HepG2 (cell line): ENCODE measurements at regions not wholly inside any gene's neighbourhood (a gene's known extent, or its start where the extent isn't known, plus 50 kb on each side); places are given as distances from the start of the nearest gene placed in this dataset.

Experiments used
- AHDC1 ChIP-seq: sonication (generic); formaldehyde crosslinking; IDR thresholded peaks from 2 replicates; pipeline ENCODE4 v1.5.1; 2020; ENCODE audit warnings: mild to moderate bottlenecking, missing genetic modification reagents, borderline replicate concordance
- BCL6 ChIP-seq: IDR thresholded peaks from 2 replicates; pipeline ENCODE4 v1.6.1; 2016; ENCODE audit warnings: missing genetic modification reagents, missing compliant biosample characterization
- ETV5 ChIP-seq: IDR thresholded peaks from 2 replicates; pipeline ENCODE4 v1.6.1; 2018; ENCODE audit warnings: missing biosample characterization, missing genetic modification reagents, inconsistent platforms, borderline replicate concordance
- HDAC2 ChIP-seq: sonication (generic); formaldehyde crosslinking; IDR thresholded peaks from 2 replicates; pipeline ENCODE4 v1.4.0; 2020; ENCODE audit warnings: missing genetic modification reagents
- HIC2 ChIP-seq: sonication (generic); formaldehyde crosslinking; IDR thresholded peaks from 2 replicates; pipeline ENCODE4 v1.9.0; 2022; ENCODE audit warnings: low read depth, missing genetic modification reagents
- HOXA3 ChIP-seq: sonication (generic); formaldehyde crosslinking; IDR thresholded peaks from 2 replicates; pipeline ENCODE4 v1.5.0; 2020; ENCODE audit warnings: missing genetic modification reagents
- KDM5A ChIP-seq: fragments of 200-600 bp; sonication (generic); IDR thresholded peaks from 2 replicates; pipeline ENCODE4 v1.7.0; 2018; ENCODE audit warnings: antibody characterized with exemption, mild to moderate bottlenecking, low read length, borderline replicate concordance
- LBX2 ChIP-seq: sonication (generic); formaldehyde crosslinking; IDR thresholded peaks from 2 replicates; pipeline ENCODE4 v1.5.0; 2020; ENCODE audit warnings: missing genetic modification reagents, mild to moderate bottlenecking, borderline replicate concordance
- NR2F2 ChIP-seq: IDR thresholded peaks from 2 replicates; pipeline ENCODE4 v1.6.1; 2012; ENCODE audit warnings: low read depth, inconsistent platforms, borderline replicate concordance
- TARDBP ChIP-seq: sonication (generic); formaldehyde crosslinking; IDR thresholded peaks from 2 replicates; pipeline ENCODE4 v1.8.0; 2022; ENCODE audit warnings: mild to moderate bottlenecking, missing genetic modification reagents
- ZNF350 ChIP-seq: sonication (generic); formaldehyde crosslinking; IDR thresholded peaks from 2 replicates; pipeline ENCODE4 v1.4.0; 2020; ENCODE audit warnings: mild to moderate bottlenecking, low read depth, missing genetic modification reagents, borderline replicate concordance
- ZNF570 ChIP-seq: sonication (generic); formaldehyde crosslinking; IDR thresholded peaks from 2 replicates; pipeline ENCODE4 v1.4.0; 2020; ENCODE audit warnings: mild to moderate bottlenecking, missing genetic modification reagents, borderline replicate concordance
- ZNF720 ChIP-seq: sonication (generic); formaldehyde crosslinking; IDR thresholded peaks from 2 replicates; pipeline ENCODE4 v1.4.0; 2020; ENCODE audit warnings: missing genetic modification reagents
- ZNF766 ChIP-seq: sonication (generic); formaldehyde crosslinking; IDR thresholded peaks from 2 replicates; pipeline ENCODE4 v1.5.0; 2020; ENCODE audit warnings: missing genetic modification reagents, borderline replicate concordance
- ZSCAN25 ChIP-seq: sonication (generic); formaldehyde crosslinking; IDR thresholded peaks from 2 replicates; pipeline ENCODE4 v1.8.0; 2022; ENCODE audit warnings: mild to moderate bottlenecking, missing genetic modification reagents
- TF ChIP-seq, protein P1 (sequence below): IDR thresholded peaks from 2 replicates; pipeline ENCODE4 v1.6.1; 2016
- TF ChIP-seq, protein P2 (sequence below): IDR thresholded peaks from 2 replicates; pipeline ENCODE4 v1.6.1; 2018; ENCODE audit warnings: missing genetic modification reagents, mild to moderate bottlenecking, missing compliant biosample characterization

GRCh38 chr12:115437061-115437567 lies 753.1 kb upstream of the TBX3 start (continued):
- TF ChIP-seq BCL6 (CRISPR knock-in tag) (peak; percentile 85), ZSCAN25 (CRISPR knock-in tag) (peak; percentile 73; the same call in 1 of the 2 replicates), ZNF570 (no peak), NR2F2 (peak; percentile 73), LBX2 (CRISPR knock-in tag) (no peak), HOXA3 (CRISPR knock-in tag) (0 out of 2 replicates have a peak, but pooled peaks have one; percentile 21), KDM5A (no peak), HDAC2 (CRISPR knock-in tag) (peak; percentile 52; the same call in 1 of the 2 replicates), ZNF766 (CRISPR knock-in tag) (no peak), TARDBP (CRISPR knock-in tag) (peak; percentile 39; the same call in 1 of the 2 replicates), ZNF720 (CRISPR knock-in tag) (no peak), AHDC1 (peak; percentile 51; the same call in 1 of the 2 replicates), HIC2 (CRISPR knock-in tag) (peak; percentile 56; the same call in 1 of the 2 replicates), ZNF350 (CRISPR knock-in tag) (peak; percentile 64; the same call in 1 of the 2 replicates), ETV5 (CRISPR knock-in tag) (peak; percentile 71; the same call in 1 of the 2 replicates)
- TF ChIP-seq, protein P1, sequence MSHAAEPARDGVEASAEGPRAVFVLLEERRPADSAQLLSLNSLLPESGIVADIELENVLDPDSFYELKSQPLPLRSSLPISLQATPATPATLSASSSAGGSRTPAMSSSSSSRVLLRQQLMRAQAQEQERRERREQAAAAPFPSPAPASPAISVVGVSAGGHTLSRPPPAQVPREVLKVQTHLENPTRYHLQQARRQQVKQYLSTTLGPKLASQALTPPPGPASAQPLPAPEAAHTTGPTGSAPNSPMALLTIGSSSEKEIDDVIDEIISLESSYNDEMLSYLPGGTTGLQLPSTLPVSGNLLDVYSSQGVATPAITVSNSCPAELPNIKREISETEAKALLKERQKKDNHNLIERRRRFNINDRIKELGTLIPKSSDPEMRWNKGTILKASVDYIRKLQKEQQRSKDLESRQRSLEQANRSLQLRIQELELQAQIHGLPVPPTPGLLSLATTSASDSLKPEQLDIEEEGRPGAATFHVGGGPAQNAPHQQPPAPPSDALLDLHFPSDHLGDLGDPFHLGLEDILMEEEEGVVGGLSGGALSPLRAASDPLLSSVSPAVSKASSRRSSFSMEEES (CRISPR knock-in tag), result peak; percentile 71
- TF ChIP-seq, protein P2, sequence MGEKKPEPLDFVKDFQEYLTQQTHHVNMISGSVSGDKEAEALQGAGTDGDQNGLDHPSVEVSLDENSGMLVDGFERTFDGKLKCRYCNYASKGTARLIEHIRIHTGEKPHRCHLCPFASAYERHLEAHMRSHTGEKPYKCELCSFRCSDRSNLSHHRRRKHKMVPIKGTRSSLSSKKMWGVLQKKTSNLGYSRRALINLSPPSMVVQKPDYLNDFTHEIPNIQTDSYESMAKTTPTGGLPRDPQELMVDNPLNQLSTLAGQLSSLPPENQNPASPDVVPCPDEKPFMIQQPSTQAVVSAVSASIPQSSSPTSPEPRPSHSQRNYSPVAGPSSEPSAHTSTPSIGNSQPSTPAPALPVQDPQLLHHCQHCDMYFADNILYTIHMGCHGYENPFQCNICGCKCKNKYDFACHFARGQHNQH (CRISPR knock-in tag), result peak; percentile 24; the same call in 1 of the 2 replicates
